Left ventricle myocardium inferior (tissue), 1 donor: ENCODE measurements at regions not wholly inside any gene's neighbourhood (a gene's known extent, or its start where the extent isn't known, plus 50 kb on each side); places are given as distances from the start of the nearest gene placed in this dataset.

Source experiments
- DNase-seq: peaks from one replicate; pipeline ENCODE4 v3.0.0-alpha.2; 2020
- H3K27ac ChIP-seq: fragments of 200-600 bp; replicated peaks from 2 replicates; pipeline ENCODE4 v1.8.0; 2021
- H3K27me3 ChIP-seq: fragments of 200-600 bp; 2 replicates; pipeline ENCODE4 v1.8.0; 2021; ENCODE audit warnings: low read depth
- H3K36me3 ChIP-seq: fragments of 200-600 bp; 2 replicates; pipeline ENCODE4 v1.8.0; 2021
- H3K4me1 ChIP-seq: fragments of 200-600 bp; 2 replicates; pipeline ENCODE4 v1.8.0; 2021
- H3K4me3 ChIP-seq: fragments of 200-600 bp; 2 replicates; pipeline ENCODE4 v1.8.0; 2021; ENCODE audit warnings: mild to moderate bottlenecking, moderate library complexity
- H3K9me3 ChIP-seq: fragments of 200-600 bp; replicated peaks from 2 replicates; pipeline ENCODE4 v1.8.0; 2021
- intact Hi-C: fragments of 100-400 bp; cut with micrococcal nuclease; formaldehyde crosslinking; loops from one replicate; pipeline ENCODE4 v1.11.0; 2022
- TF ChIP-seq, protein P1 (sequence below): fragments of 200-600 bp; IDR thresholded peaks from 2 replicates; pipeline ENCODE4 v1.8.0; 2021; ENCODE audit warnings: antibody characterized with exemption, mild to moderate bottlenecking, borderline replicate concordance
- donor health status: DM: no; HTN: yes; CAD: no; lungs with severe emphysema.

DNA sequence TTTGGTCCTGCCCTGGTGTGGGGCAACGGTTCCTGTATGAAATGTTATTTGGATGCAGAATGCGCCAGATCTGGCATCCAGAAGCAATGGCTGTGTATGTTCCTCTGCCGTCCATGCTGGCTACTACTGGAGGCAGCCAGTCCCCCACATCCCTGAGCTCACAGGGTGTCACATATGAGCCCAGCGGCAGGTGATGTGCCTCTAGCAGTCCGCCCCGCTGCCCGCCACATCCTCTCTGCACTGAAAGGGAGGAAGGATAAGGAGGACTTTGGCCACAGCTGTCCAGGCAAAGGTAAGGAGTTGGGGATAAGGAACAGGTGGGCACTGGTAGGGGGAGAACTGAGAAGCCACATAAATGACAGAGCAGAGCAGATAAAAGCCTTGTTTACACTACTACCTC lies 305.3 kb upstream of the DAB1 start:
- Histone ChIP-seq H3K36me3 (no peaks in the 10 kb centered on the region), H3K9me3 (no peaks in the 10 kb centered on the region), H3K4me3 (no peak overlapping the region), H3K27ac (no peak overlapping the region), H3K27me3 (no peaks in the 10 kb centered on the region), H3K4me1 (no peaks in the 10 kb centered on the region)
- DNase-seq = no peak
- intact Hi-C loops = no loop called here
- TF ChIP-seq, protein P1, sequence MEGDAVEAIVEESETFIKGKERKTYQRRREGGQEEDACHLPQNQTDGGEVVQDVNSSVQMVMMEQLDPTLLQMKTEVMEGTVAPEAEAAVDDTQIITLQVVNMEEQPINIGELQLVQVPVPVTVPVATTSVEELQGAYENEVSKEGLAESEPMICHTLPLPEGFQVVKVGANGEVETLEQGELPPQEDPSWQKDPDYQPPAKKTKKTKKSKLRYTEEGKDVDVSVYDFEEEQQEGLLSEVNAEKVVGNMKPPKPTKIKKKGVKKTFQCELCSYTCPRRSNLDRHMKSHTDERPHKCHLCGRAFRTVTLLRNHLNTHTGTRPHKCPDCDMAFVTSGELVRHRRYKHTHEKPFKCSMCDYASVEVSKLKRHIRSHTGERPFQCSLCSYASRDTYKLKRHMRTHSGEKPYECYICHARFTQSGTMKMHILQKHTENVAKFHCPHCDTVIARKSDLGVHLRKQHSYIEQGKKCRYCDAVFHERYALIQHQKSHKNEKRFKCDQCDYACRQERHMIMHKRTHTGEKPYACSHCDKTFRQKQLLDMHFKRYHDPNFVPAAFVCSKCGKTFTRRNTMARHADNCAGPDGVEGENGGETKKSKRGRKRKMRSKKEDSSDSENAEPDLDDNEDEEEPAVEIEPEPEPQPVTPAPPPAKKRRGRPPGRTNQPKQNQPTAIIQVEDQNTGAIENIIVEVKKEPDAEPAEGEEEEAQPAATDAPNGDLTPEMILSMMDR = no peak

DNA sequence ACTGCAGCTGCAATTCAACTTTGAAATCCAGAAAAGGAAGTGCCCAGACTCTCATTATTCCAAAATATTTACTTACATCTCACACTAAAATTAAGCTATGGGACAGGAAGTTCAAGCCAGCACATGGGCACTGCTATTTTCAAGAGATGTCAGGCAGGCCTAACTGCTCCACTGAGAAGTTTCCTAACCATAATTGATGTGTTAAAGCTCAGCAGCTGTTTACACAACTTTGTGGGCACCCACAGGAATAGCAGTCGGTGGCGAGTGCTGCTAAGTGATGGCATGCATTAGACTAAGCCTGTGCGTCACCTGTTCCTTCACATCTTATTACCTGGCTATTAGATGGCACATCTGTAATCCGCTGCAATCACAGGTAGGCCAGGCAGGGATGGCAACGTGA lies 303.3 kb upstream of the DAB1 start:
- H3K36me3 ChIP-seq = no peaks in the 10 kb centered on the region
- no peaks in the 10 kb centered on the region for H3K9me3 ChIP-seq

DNA sequence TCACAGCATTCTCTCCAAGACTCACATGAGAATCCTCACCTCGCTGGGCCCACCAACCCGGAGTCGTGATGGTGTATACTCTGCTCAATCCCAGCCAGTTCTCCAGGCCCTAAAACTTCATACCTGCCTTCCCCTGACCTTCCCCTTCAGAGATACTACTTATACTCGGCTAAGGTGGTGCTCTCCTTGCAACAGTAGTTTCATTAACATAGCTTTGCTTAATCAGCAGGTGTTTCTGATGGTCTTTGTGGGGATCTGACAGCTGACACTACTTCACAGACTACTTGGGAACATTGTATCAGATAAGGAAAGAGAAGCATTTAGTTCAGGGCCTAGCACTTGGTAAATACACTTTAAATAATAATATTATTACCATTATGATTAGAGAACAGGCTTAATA lies 301.5 kb upstream of the DAB1 start:
- intact Hi-C loops = no loop called here
- no peaks in the 10 kb centered on the region for H3K9me3 ChIP-seq
- H3K4me3 ChIP-seq = no peak overlapping the region
- TF ChIP-seq, protein P1 = no peak
- peaks cover 22% of the 10 kb centered on the region for H3K4me1 ChIP-seq
- H3K36me3 ChIP-seq = no peaks in the 10 kb centered on the region
- H3K27ac ChIP-seq = no peak overlapping the region
- H3K27me3 ChIP-seq = no peaks in the 10 kb centered on the region
- no peak for DNase-seq

More for the DNA sequence above, 303.3 kb upstream of the DAB1 start:
- intact Hi-C loops = no loop called here
- TF ChIP-seq, protein P1 = no peak
- H3K4me1 ChIP-seq = peaks cover 13% of the 10 kb centered on the region
- no peak for DNase-seq
- no peak overlapping the region for H3K27ac ChIP-seq
- H3K27me3 ChIP-seq = no peaks in the 10 kb centered on the region
- H3K4me3 ChIP-seq = no peak overlapping the region

DNA sequence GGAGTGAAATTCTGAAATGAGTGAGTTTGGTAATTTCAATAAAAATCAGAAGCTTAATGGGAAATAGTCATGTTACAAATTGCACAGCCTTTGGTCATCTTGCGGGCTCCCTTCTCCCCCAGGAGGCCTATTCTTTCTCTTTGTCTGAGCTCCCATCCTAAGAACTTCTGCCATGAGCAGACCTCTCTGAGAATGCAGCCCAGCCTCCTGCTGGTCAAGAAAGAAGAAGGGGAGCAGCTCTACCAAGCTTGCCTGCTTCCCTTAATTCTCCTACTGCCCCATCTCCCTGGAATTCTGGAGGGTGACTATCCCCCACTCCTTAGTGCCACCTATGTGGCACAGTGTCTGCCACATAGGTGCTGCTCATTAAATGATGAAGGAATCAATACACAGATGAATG lies 300.7 kb upstream of the DAB1 start:
- Histone ChIP-seq H3K36me3 (no peaks in the 10 kb centered on the region), H3K27ac (no peak overlapping the region), H3K27me3 (no peaks in the 10 kb centered on the region), H3K4me1 (peaks cover 22% of the 10 kb centered on the region), H3K4me3 (no peak overlapping the region), H3K9me3 (no peaks in the 10 kb centered on the region)
- intact Hi-C loops = no loop called here
- DNase-seq = no peak
- TF ChIP-seq, protein P1 = no peak

GRCh38 chr1:57722285-57722978 lies 298.6 kb upstream of the DAB1 start:
- Histone ChIP-seq H3K27ac (peak overlapping the region; percentile 27), H3K9me3 (no peaks in the 10 kb centered on the region), H3K4me1 (peaks cover 22% of the 10 kb centered on the region), H3K4me3 (no peak overlapping the region), H3K36me3 (no peaks in the 10 kb centered on the region), H3K27me3 (no peaks in the 10 kb centered on the region)
- intact Hi-C loops = no loop called here
- no peak for DNase-seq
- TF ChIP-seq, protein P1 = no peak
